ENCODE measurements at regions not wholly inside any gene's neighbourhood (a gene's known extent, or its start where the extent isn't known, plus 50 kb on each side); places are given as distances from the start of the nearest gene placed in this dataset.
"Not testable (repeated sequence)": the region's sequence is repeated elsewhere in the genome, so short reads cannot be mapped to it uniquely, and the experiment has no call there.

- DNase-seq, result no peak
Observed at GRCh38 chr1:221548942-221549341, 192.9 kb downstream of the DUSP10 start.

DNA sequence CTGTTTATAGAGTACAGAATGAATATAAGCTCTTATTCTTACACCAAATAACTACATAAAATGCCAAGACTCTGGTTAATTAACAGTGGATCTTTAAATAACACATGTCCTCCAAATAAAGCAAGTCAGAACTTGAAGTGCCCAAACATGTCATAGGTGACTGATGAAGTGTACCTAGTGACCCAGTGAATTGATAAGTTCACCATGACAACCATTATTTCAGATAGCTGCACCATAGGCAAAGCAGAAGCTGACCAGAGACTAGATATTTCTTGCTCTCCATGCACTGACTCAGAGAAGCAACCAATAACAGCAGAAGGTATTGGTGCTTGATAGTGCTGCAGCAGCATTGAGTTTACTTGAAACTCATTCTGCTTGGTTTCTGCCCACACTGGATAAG, 192.1 kb downstream of the DUSP10 start:
- no peak for DNase-seq

- DNase-seq, result not testable (repeated sequence)
Observed at GRCh38 chr1:221552792-221553191, 189.1 kb downstream of the DUSP10 start.

- DNase-seq, result no peak
Observed at GRCh38 chr1:221555689-221556433, 186.0 kb downstream of the DUSP10 start.

DNA sequence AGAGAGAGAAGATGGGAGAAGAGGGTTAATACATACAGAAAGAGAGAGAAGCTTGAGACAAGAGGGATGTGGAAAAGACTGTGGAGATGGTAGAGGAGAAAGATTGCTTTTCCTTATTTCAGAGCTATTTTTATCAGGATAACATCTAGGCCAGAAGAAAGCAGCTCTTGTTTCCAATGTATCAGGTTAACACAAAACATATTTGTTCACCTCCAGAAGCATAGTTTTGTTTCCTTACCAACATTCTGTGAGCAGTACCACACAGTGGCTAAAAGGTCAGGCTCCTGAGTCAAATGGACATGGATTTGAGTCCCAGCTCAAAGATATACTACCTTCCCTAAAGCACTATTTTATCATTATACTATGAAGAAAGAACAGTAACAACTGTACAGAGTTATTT, 185.5 kb downstream of the DUSP10 start:
- no peak for DNase-seq

DNA sequence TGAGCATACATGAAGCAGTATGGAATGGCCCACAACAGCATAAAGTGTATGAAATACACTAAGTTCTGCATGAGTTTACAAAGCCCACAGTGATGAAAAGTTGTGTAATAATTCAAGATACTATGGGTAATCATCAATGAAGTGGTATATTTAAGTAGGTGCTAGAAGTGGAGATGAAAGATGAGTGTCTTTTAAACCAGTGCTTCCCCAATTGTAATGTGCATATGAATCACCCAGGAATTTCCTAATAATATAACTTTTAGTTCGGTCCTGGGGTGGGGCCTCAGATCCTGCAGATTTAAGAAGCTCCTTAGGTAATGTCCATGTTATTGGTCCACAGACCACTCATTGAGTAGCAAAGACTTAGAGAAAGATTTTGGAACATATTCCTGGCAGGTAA, 184.9 kb downstream of the DUSP10 start:
- no peak for DNase-seq

DNA sequence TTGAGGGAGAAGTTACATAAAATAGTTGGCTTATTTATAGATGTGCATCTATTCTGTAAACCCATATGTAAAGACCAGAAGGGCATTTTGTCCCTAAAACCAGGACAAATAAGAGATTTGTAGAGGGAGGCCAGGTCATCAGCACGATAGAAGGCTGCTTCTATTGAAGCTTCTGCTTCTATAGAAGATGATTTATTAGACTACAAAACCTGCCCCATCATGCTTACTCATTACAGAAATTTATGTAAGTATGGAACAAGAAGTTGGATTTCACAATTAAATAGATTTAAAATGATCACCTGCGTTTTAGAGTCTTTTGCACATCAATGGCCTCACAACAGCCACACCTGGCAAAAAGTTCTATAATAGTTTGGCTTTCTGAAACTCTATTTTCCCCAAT, 183.5 kb downstream of the DUSP10 start:
- no peak for DNase-seq

GRCh38 chr1:221559911-221560310, 182.0 kb downstream of the DUSP10 start:
- no peak for DNase-seq

GRCh38 chr1:221562542-221563475, 179.1 kb downstream of the DUSP10 start:
- DNase-seq, result no peak

GRCh38 chr1:221563476-221563921, 178.4 kb downstream of the DUSP10 start:
- no peak for DNase-seq

DNA sequence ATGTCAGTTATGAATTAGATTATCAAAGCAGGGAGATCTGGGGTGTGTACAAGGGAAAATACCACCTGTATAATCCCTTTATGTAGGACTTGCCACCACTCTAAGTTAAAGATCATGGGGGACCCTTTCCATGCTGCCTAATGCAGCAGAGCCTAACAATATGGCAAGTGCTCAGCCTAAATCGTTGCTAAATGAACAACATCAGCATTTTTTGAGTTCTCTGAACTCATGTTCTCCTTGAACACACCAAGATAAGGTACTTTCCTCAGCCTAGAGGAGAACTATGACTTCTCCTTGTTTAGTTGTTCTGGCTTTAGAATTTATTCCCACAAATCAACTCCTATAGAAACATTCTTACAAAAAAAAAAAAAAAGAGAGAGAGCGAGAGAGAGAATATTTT, 177.0 kb downstream of the DUSP10 start:
- no peak for DNase-seq

- DNase-seq, result no peak
Observed at GRCh38 chr1:221565711-221566110, 176.2 kb downstream of the DUSP10 start.

DNA sequence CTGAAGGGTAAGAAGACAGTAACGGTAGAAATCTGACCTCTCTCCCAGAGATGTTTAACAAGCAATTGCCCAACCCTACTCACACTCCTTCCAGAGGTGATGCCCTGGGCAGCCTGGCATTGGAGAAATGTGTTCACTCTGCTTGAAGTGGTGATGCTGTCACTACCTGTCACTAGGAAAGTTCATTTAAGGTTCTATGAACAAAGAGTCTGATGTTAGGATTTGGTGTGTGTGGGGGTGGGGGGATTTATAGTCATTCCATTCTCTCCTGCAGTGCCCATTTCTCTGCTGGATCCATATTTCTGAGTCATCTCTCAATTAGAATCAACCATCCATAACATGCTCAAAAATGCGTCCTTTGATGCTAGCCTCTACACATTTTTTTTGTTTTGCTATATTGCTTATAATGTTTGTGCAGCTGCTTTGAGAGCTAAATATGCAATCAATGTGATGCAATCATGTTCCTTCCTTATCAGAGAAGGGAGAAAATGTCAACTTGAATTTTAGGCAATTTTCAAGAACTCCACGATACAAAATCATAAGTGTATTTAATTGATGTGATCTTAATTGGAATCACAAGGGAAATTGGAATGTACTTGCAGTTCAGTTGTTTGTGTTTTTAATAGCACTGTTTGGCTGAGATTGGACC, 173.9 kb downstream of the DUSP10 start:
- no peak for DNase-seq

DNA sequence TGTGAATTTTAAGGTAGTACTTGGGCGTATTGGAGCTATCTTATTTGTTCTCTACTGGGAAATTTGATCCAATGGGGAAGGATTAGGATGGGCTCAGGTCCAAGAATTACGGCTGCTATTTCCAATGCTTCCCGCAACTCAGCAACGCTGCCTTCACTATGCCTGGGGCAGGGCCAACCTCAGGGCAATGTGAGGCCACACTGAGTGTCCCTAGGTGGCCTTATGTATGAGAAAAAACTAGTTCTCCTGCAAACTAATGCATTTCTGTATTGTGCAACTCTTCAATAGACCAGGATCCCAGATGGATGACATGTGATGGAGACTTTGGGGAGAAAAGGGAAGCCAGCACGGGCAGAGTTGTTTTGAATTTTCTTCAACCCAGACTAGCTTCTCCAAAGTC, 168.1 kb downstream of the DUSP10 start:
- DNase-seq, result no peak

GRCh38 chr1:221574529-221574928, 167.4 kb downstream of the DUSP10 start:
- DNase-seq, result no peak

DNA sequence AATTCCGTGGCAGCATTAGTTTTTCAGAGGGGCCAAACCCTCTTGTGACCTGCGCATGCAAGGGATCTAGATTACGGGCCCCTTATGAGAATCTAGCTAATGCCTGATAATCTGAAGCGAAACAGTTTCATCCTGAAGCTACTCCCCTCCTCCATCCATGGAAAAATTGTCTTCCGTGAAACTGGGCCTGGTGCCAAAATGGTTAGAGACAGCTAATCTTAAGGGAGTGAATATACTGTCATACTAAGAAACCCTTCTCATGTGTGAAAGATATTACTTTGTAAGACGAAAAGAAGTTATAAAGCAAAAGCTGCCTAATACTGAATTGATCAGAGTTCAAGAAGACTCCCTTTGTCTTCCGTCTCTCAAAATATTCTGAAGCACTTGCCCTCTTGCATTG, 166.3 kb downstream of the DUSP10 start:
- DNase-seq, result no peak

DNA sequence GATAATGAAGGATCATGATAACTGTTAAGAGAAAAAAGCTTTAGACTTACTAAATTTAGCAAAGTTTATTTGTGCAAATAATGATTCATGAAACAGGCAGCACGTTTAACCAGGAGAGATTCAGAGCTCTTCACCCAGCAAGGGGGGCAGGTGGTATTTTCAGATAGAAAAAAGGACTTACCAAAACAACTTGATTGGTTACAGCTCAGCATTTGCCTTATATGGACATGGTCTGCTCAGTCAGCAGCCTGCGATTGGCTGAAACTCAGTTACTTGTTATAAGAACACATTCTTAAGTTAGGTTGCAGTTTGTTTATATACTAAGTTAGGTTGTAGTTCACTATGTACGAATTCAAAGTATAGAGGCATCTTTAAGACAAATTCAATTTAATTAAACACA, 165.6 kb downstream of the DUSP10 start:
- no peak for DNase-seq

DNA sequence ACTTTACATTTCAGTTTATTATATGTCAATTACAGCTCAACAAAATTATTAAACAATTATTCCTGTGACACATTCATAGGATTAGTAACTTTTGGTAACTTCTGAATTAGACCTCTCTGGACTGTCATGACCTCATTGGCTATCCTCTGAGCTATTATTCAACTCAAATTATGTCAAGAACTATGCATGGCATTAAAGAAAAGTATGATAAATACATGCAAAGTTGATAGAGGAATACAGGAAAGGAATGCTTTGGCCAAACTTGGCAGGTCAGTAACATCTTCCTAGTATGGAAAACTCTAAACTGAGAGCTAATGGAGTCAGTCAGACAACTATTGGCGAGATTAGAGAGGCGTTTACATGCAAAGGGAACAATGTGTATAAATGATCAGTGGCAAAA, 158.4 kb downstream of the DUSP10 start:
- DNase-seq, result no peak

GRCh38 chr1:221587013-221587412, 154.9 kb downstream of the DUSP10 start:
- DNase-seq, result not testable (repeated sequence)

GRCh38 chr1:221591250-221591649, 150.6 kb downstream of the DUSP10 start:
- DNase-seq, result not testable (repeated sequence)

- no peak for DNase-seq
Observed at GRCh38 chr1:221594576-221594975, 147.3 kb downstream of the DUSP10 start.

DNA sequence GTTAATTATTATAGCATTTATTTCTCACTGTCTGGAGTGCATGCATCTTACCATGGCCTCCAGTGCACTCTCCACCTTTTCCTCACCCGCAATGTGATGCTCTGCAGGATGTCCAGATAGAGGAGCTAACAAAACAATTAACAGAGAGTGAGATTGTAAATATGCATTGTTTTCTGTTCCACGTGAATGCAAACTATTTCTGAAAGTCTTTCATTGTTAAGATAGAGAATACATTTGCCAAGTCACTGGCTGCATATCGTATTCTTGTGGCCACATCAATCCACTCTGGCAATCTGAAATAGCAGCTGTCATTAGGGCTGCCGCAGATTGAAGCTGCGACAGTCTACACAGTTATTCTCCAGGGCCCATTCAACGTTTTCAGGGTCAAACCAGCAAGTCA, 143.8 kb downstream of the DUSP10 start:
- no peak for DNase-seq

DNA sequence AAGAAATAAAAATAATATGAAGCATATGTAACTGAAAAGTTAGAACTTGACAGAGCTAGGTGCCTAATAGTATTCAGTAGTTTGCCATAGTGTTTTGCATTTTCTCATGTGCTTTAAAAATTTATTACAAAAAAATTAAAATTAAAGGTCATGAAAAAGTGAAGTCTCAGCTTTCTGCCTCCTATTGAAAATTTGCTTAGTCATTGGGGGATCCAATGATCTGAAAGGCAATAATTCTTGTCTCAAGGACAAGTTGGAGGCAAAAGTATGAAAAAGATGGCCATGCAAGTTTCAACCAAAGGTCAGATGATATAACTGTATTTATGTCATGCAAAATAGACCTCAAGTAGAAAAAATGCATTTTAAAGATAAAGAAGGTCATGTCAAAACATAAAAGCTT, 140.7 kb downstream of the DUSP10 start:
- no peak for DNase-seq

DNA sequence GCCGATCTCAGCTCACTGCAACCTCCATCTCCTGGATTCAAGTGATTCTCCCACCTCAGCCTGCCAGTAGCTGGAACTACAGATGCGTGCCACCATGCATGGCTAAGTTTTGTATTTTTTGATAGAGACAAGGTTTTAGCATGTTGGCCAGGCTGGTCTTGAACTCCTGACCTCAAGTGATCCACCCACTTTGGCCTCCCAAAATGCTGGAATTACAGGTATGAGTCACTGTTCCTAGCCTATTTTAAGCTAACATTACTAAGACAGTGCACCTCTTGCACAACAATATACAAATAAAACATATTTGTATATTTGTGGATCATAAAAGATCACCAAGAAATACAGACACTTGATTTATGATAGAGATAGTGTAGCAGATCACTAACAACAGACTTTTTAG, 139.1 kb downstream of the DUSP10 start:
- no peak for DNase-seq
